ENCODE measurements at regions not wholly inside any gene's neighbourhood (a gene's known extent, or its start where the extent isn't known, plus 50 kb on each side); places are given as distances from the start of the nearest gene placed in this dataset.

DNA sequence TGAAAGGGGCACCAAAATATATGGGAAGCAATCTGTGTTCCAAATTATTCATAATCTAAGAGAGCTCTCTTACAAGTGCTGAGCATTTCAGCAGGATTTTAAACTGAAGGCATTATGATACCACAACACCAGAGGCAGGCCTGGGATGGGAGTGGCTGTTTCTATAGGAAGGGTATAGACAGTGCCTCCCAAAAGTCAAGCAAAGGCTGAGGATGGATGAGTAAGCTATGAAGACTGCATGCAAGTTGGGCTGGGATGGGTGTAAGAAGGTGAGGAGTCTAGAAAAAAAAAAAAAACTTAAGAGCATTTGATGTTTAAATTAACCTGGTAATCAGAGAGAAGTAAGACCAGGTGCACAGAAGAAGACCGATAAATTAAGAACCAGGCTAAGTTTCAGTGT, 132.5 kb downstream of the OSR1 start:
- ChIA-PET POLR2A (no interaction called here), CTCF (interaction anchor here (0.7 kb wide), 1 partner anchor 17 kb away, joined by 3 read pairs; no protein-coding TSS in a partner anchor)
- H4K20me1 ChIP-seq (replicated peaks; ENCODE audit: control insufficient read depth, extremely low read depth, insufficient read depth, low read length): no peaks in the 10 kb centered on the region
- H2AFZ ChIP-seq (ENCODE audit: low read depth, low read length): no peak overlapping the region
- TF ChIP-seq, protein P1, sequence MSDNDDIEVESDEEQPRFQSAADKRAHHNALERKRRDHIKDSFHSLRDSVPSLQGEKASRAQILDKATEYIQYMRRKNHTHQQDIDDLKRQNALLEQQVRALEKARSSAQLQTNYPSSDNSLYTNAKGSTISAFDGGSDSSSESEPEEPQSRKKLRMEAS (IDR thresholded peaks at IDR 0.05; ENCODE audit: insufficient read depth, insufficient read length): no peak
- TF ChIP-seq, protein P2, sequence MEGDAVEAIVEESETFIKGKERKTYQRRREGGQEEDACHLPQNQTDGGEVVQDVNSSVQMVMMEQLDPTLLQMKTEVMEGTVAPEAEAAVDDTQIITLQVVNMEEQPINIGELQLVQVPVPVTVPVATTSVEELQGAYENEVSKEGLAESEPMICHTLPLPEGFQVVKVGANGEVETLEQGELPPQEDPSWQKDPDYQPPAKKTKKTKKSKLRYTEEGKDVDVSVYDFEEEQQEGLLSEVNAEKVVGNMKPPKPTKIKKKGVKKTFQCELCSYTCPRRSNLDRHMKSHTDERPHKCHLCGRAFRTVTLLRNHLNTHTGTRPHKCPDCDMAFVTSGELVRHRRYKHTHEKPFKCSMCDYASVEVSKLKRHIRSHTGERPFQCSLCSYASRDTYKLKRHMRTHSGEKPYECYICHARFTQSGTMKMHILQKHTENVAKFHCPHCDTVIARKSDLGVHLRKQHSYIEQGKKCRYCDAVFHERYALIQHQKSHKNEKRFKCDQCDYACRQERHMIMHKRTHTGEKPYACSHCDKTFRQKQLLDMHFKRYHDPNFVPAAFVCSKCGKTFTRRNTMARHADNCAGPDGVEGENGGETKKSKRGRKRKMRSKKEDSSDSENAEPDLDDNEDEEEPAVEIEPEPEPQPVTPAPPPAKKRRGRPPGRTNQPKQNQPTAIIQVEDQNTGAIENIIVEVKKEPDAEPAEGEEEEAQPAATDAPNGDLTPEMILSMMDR (IDR thresholded peaks at IDR 0.05; ENCODE audit: extremely low read depth in 1 of 2, insufficient read depth in 1 of 2, low read depth in 1 of 2, low read length in 2 of 2): no peak
- TF ChIP-seq MYC (IDR thresholded peaks at IDR 0.05; ENCODE audit: low read depth, low read length): no peak
- H3K27me3 ChIP-seq (ENCODE audit: control insufficient read depth in 2 of 2, insufficient read depth in 2 of 2, low read length in 2 of 2): no peaks in the 10 kb centered on the region
- no peak overlapping the region for H3K27ac ChIP-seq (ENCODE audit: insufficient read depth, low read depth, low read length)
- H3K4me3 ChIP-seq (replicated peaks in 1 of 3; ENCODE audit: insufficient read depth in 1 of 3, low read depth in 1 of 3, low read length in 3 of 3): no peak overlapping the region
- no TSS peak for BruUV-seq (replicated peaks)
- no peaks in the 10 kb centered on the region for H3K36me3 ChIP-seq (ENCODE audit: control insufficient read depth in 2 of 2, extremely low read depth in 1 of 2, insufficient read depth in 2 of 2, low read length in 2 of 2)
- no peak for FAIRE-seq
- no peaks in the 10 kb centered on the region for H3K4me1 ChIP-seq (ENCODE audit: control insufficient read depth, extremely low read depth, insufficient read depth, low read length)
- no peaks in the 10 kb centered on the region for H3K9me3 ChIP-seq (replicated peaks; ENCODE audit: control insufficient read depth, insufficient read depth, low read length)
- no peaks in the 10 kb centered on the region for H3K9me1 ChIP-seq (replicated peaks; ENCODE audit: control insufficient read depth, extremely low read depth, insufficient read depth, low read length)
- intact Hi-C loops (cut with micrococcal nuclease) (no loop called here), dilution Hi-C loops (cut with MboI; ENCODE audit: extremely low pct_ligation_motif_present, low sequenced_read_pairs) (no loop called here)
- no peaks in the 10 kb centered on the region for H3K79me2 ChIP-seq (ENCODE audit: control insufficient read depth, insufficient read depth, low read length)
- no peak overlapping the region for H3K9ac ChIP-seq (replicated peaks; ENCODE audit: extremely low read depth, insufficient read depth, low read length)
- no peak for DNase-seq (ENCODE audit: low read depth, low spot score)
- no peak overlapping the region for H3K4me2 ChIP-seq (ENCODE audit: insufficient read depth, low read length)

GRCh38 chr2:19225126-19225525, 133.3 kb downstream of the OSR1 start:
- Histone ChIP-seq H3K4me1 (ENCODE audit: control insufficient read depth, extremely low read depth, insufficient read depth, low read length) (no peaks in the 10 kb centered on the region), H2AFZ (ENCODE audit: low read depth, low read length) (no peak overlapping the region), H3K79me2 (ENCODE audit: control insufficient read depth, insufficient read depth, low read length) (no peaks in the 10 kb centered on the region), H3K27ac (ENCODE audit: insufficient read depth, low read depth, low read length) (no peak overlapping the region), H3K36me3 (ENCODE audit: control insufficient read depth in 2 of 2, extremely low read depth in 1 of 2, insufficient read depth in 2 of 2, low read length in 2 of 2) (no peaks in the 10 kb centered on the region), H4K20me1 (replicated peaks; ENCODE audit: control insufficient read depth, extremely low read depth, insufficient read depth, low read length) (no peaks in the 10 kb centered on the region), H3K4me2 (ENCODE audit: insufficient read depth, low read length) (no peak overlapping the region), H3K9ac (replicated peaks; ENCODE audit: extremely low read depth, insufficient read depth, low read length) (no peak overlapping the region), H3K4me3 (replicated peaks in 1 of 3; ENCODE audit: insufficient read depth in 1 of 3, low read depth in 1 of 3, low read length in 3 of 3) (no peak overlapping the region), H3K27me3 (ENCODE audit: control insufficient read depth in 2 of 2, insufficient read depth in 2 of 2, low read length in 2 of 2) (no peaks in the 10 kb centered on the region), H3K9me1 (replicated peaks; ENCODE audit: control insufficient read depth, extremely low read depth, insufficient read depth, low read length) (no peaks in the 10 kb centered on the region), H3K9me3 (replicated peaks; ENCODE audit: control insufficient read depth, insufficient read depth, low read length) (no peaks in the 10 kb centered on the region)
- BruUV-seq (replicated peaks): no TSS peak
- POLR2A ChIA-PET: no interaction called here
- intact Hi-C loops (cut with micrococcal nuclease) (no loop called here), dilution Hi-C loops (cut with MboI; ENCODE audit: extremely low pct_ligation_motif_present, low sequenced_read_pairs) (no loop called here)
- no peak for TF ChIP-seq JUN (IDR thresholded peaks at IDR 0.05; ENCODE audit: borderline replicate concordance, insufficient read depth, insufficient read length, low read depth)
- no peak for TF ChIP-seq FOS (IDR thresholded peaks at IDR 0.05; ENCODE audit: borderline replicate concordance, insufficient read depth, low read length)
- TF ChIP-seq EZH2 (IDR thresholded peaks at IDR 0.05; ENCODE audit: borderline replicate concordance, low read depth, low read length, severe bottlenecking): no peak
- no peak for TF ChIP-seq POLR2AphosphoS5 (IDR thresholded peaks at IDR 0.05; ENCODE audit: insufficient read depth, low read depth, low read length)
- no peak for TF ChIP-seq MYC (IDR thresholded peaks at IDR 0.05; ENCODE audit: low read depth, low read length)
- TF ChIP-seq GATA2 (IDR thresholded peaks at IDR 0.05; ENCODE audit: insufficient read depth, insufficient read length, low read depth, low read length): no peak
- TF ChIP-seq, protein P1 (IDR thresholded peaks at IDR 0.05; ENCODE audit: insufficient read depth, insufficient read length): no peak
- TF ChIP-seq, protein P2 (IDR thresholded peaks at IDR 0.05; ENCODE audit: extremely low read depth in 1 of 2, insufficient read depth in 1 of 2, low read depth in 1 of 2, low read length in 2 of 2): no peak
- no peak for TF ChIP-seq POLR2A (IDR thresholded peaks at IDR 0.05; ENCODE audit: low read depth, low read length)
- FAIRE-seq (no peak), DNase-seq (ENCODE audit: low read depth, low spot score) (no peak)
- CTCF ChIA-PET: interaction anchor here (1.3 kb wide), 1 partner anchor 11 kb away, joined by 4 read pairs; no protein-coding TSS in a partner anchor

All from endothelial cell of umbilical vein (primary cell).